ENCODE measurements at regions not wholly inside any gene's neighbourhood (a gene's known extent, or its start where the extent isn't known, plus 50 kb on each side); places are given as distances from the start of the nearest gene placed in this dataset.

DNA sequence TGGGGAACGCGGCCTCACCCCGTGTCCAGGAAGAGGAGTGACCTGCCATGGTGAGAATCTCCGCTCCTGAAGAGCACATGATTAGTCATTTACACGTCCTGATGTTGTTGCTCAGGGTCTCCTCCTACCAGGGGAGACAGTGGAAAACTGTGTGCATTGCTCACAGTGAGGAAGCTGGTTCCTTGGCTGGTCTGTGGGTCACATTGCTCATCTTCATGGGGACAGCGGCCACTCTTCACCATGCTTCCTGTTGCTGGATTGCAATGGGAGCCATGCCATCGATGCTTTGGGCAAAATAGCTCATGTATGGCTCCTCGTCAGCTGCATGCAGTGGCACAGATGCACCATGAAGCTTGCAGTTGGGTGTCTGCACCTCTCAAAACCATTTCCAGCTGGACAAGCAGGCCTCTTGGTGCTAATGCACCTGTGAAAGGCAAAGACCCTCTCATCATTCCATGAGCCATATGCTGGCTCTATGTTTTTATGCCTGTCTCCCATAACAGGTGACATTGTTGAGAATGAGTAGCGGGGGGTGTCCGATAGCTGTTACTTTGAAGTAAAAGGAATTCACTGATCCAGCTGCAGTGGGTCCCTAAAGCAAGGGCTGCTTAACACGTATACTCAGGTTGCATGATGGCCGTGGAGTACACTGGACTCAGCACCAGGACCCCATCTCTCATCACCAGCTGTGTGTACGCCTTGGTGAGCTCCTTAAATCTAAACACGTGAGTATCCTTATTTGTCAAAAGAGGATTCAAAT lies 135.0 kb upstream of the ALKAL2 start:
- FAIRE-seq = no peak
- ChIA-PET POLR2A (ENCODE audit: partially characterized antibody) (interaction anchor here (0.7 kb wide), 1 partner anchor 22 kb away, joined by 3 read pairs; no protein-coding TSS in a partner anchor), CTCF (ENCODE audit: partially characterized antibody) (interaction anchor here (0.6 to 1.0 kb wide), 4 partner anchors 15 to 406 kb away, joined by 3 read pairs; no protein-coding TSS in a partner anchor)
- 91% methylated on average over 14 of the region's 14 CpGs; no CpG with 5 or more reads in 1 of the 2 experiments for WGBS, 2 experiments (ENCODE audit: extremely low coverage in 1 of 2, insufficient coverage in 1 of 2, insufficient read length in 1 of 2, insufficient replicate concordance in 2 of 2, low coverage in 1 of 2, low lambda C conversion rate in 2 of 2, missing lambda C conversion rate in 1 of 2)
- no peaks in the 10 kb centered on the region for H4K20me1 ChIP-seq (replicated peaks in 1 of 2; ENCODE audit: control insufficient read depth in 1 of 2, insufficient read depth in 2 of 2, low read length in 2 of 2)
- no peak overlapping the region for H2BK20ac ChIP-seq (ENCODE audit: low read length)
- no peak overlapping the region for H3K23ac ChIP-seq (ENCODE audit: insufficient read length)
- no peak overlapping the region for H3K27ac ChIP-seq (ENCODE audit: low read depth, low read length)
- H2BK15ac ChIP-seq (ENCODE audit: low read length) = no peak overlapping the region
- H3K36me3 ChIP-seq (ENCODE audit: control insufficient read depth in 2 of 4, insufficient read depth in 4 of 4, low read length in 3 of 4) = no peaks in the 10 kb centered on the region
- H2BK12ac ChIP-seq (ENCODE audit: low read depth, low read length) = no peak overlapping the region
- H4K8ac ChIP-seq (ENCODE audit: extremely low read depth, insufficient read depth, low read length) = no peak overlapping the region
- H3K4me2 ChIP-seq (ENCODE audit: insufficient read depth in 1 of 2, low read depth in 2 of 2, low read length in 2 of 2) = no peak overlapping the region
- no peaks in the 10 kb centered on the region for H3K27me3 ChIP-seq (replicated peaks in 1 of 4; ENCODE audit: control insufficient read depth in 3 of 4, extremely low read depth in 1 of 4, insufficient read depth in 3 of 4, low read length in 3 of 4)
- H3K4me3 ChIP-seq (ENCODE audit: extremely low read depth in 1 of 4, insufficient read depth in 2 of 4, low read depth in 3 of 4, low read length in 4 of 4) = no peak overlapping the region
- no peak overlapping the region for H2AFZ ChIP-seq (ENCODE audit: low read length)
- H2AK5ac ChIP-seq (ENCODE audit: low read depth, low read length) = no peak overlapping the region
- H2BK5ac ChIP-seq (ENCODE audit: low read depth, low read length) = no peak overlapping the region
- peak in 1 of 2 experiments; percentile 32 for DNase-seq (ENCODE audit: low read depth in 1 of 2, low spot score in 2 of 2)
- no peak overlapping the region for H4K91ac ChIP-seq (replicated peaks; ENCODE audit: insufficient read length, low read length)
- no peak overlapping the region for H3K9ac ChIP-seq (replicated peaks in 1 of 4; ENCODE audit: extremely low read depth in 1 of 4, low read depth in 3 of 4, low read length in 3 of 4)
- H4K5ac ChIP-seq (ENCODE audit: insufficient read length, low read depth, low read length) = no peak overlapping the region
- no peaks in the 10 kb centered on the region for H3K79me1 ChIP-seq (ENCODE audit: low read depth, low read length)
- no peak overlapping the region for H3K18ac ChIP-seq (ENCODE audit: extremely low read depth, low read length)
- no peak overlapping the region for H3K56ac ChIP-seq (replicated peaks; ENCODE audit: insufficient read length, low read depth, low read length)
- no peak overlapping the region for H3K4ac ChIP-seq (replicated peaks; ENCODE audit: insufficient read length, low read depth, low read length)
- H3K9me3 ChIP-seq (ENCODE audit: insufficient read depth in 2 of 2, low read depth in 1 of 2, low read length in 1 of 2) = no peaks in the 10 kb centered on the region
- H3K23me2 ChIP-seq (ENCODE audit: low read depth, low read length) = no peaks in the 10 kb centered on the region
- peaks cover 0 to 2% (median 0%) of the 10 kb centered on the region in 4 experiments; a peak in 1 of 7 replicates for H3K4me1 ChIP-seq (replicated peaks in 1 of 4; ENCODE audit: control insufficient read depth in 3 of 4, insufficient read depth in 4 of 4, low read length in 3 of 4)
- no peak overlapping the region for H2BK120ac ChIP-seq (replicated peaks; ENCODE audit: low read depth, low read length)
- no peak overlapping the region for H3K14ac ChIP-seq (ENCODE audit: insufficient read length)
- H3K79me2 ChIP-seq (ENCODE audit: control insufficient read depth in 1 of 2, insufficient read depth in 2 of 2, low read length in 2 of 2) = no peaks in the 10 kb centered on the region
